Cardiac muscle cell (in vitro differentiated cells and primary cell): ENCODE measurements at regions not wholly inside any gene's neighbourhood (a gene's known extent, or its start where the extent isn't known, plus 50 kb on each side); places are given as distances from the start of the nearest gene placed in this dataset.

ENCODE experiments used
- DNase-seq, 2 donors: peaks; one replicate each; pipeline versions ENCODE4 v3.0.0 to v3.0.0-alpha.2; 2010 to 2017; ENCODE audit warnings: low read depth in 1 of 2, low spot score in 1 of 2
- H3K27ac ChIP-seq: fragments of 200-600 bp; sonication (generic); 2 replicates; pipeline ENCODE4 v1.5.1; 2016
- H3K27me3 ChIP-seq: fragments of 200-600 bp; sonication (generic); 2 replicates; pipeline ENCODE4 v1.6.0; 2016; ENCODE audit warnings: control low read depth
- H3K36me3 ChIP-seq: fragments of 200-600 bp; sonication (generic); 2 replicates; pipeline ENCODE4 v1.5.1; 2016; ENCODE audit warnings: control low read depth
- H3K4me1 ChIP-seq: fragments of 200-600 bp; sonication (generic); 2 replicates; pipeline ENCODE4 v1.8.1; 2017; ENCODE audit warnings: low read depth, mild to moderate bottlenecking, mixed run types
- H3K4me3 ChIP-seq: fragments of 200-600 bp; sonication (generic); 2 replicates; pipeline ENCODE4 v1.5.1; 2016; ENCODE audit warnings: mild to moderate bottlenecking
- H3K9me3 ChIP-seq: fragments of 200-600 bp; sonication (generic); 2 replicates; pipeline ENCODE4 v1.5.1; 2017; ENCODE audit warnings: low read depth, mild to moderate bottlenecking, control low read depth
- TF ChIP-seq, protein P1 (sequence below): IDR thresholded peaks from 2 replicates; pipeline ENCODE4 v1.5.1; 2012; ENCODE audit warnings: low read depth, mild to moderate bottlenecking, low read length

DNA sequence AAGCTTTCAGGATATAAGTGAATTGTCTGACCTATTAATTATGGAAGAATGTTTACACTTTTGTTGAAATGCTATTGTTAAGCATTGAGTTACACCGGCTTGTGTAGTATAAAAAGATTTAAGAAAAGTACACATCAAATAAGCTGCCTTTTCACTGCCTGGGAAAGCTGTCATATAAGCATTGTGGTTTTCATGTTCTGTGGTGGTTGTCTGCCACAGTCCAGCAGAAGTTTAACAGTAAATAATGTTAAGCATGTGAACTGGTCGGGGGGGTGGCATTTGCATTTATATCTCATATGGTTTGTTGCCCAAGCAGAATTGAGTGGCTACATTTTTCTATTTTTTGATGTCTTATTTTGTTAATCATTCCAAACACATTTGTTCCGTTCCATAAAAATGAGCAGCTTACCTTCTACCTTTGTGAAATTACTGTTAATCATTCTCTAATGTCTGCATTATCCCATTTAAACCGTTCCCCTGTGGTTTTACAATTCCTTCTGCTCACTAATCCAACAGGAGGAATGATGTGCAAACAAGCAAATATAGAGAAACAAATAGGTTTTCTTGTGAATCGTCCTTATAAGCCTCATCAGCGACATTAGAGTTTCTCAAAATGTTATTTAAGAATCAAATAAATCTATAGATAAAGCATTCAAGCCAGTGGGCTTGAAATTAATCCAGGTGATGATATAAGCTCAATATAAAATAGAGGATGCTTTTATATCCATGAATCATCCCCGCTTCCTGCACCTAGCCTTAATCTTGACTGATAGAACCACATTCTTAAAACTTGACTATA, 160.8 kb upstream of the SAMSN1 start:
- Histone ChIP-seq H3K27ac (no peak overlapping the region), H3K4me1 (no peaks in the 10 kb centered on the region), H3K36me3 (no peaks in the 10 kb centered on the region), H3K9me3 (no peaks in the 10 kb centered on the region), H3K27me3 (no peaks in the 10 kb centered on the region), H3K4me3 (no peak overlapping the region)
- no peak for DNase-seq
- TF ChIP-seq, protein P1, sequence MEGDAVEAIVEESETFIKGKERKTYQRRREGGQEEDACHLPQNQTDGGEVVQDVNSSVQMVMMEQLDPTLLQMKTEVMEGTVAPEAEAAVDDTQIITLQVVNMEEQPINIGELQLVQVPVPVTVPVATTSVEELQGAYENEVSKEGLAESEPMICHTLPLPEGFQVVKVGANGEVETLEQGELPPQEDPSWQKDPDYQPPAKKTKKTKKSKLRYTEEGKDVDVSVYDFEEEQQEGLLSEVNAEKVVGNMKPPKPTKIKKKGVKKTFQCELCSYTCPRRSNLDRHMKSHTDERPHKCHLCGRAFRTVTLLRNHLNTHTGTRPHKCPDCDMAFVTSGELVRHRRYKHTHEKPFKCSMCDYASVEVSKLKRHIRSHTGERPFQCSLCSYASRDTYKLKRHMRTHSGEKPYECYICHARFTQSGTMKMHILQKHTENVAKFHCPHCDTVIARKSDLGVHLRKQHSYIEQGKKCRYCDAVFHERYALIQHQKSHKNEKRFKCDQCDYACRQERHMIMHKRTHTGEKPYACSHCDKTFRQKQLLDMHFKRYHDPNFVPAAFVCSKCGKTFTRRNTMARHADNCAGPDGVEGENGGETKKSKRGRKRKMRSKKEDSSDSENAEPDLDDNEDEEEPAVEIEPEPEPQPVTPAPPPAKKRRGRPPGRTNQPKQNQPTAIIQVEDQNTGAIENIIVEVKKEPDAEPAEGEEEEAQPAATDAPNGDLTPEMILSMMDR, result no peak

DNA sequence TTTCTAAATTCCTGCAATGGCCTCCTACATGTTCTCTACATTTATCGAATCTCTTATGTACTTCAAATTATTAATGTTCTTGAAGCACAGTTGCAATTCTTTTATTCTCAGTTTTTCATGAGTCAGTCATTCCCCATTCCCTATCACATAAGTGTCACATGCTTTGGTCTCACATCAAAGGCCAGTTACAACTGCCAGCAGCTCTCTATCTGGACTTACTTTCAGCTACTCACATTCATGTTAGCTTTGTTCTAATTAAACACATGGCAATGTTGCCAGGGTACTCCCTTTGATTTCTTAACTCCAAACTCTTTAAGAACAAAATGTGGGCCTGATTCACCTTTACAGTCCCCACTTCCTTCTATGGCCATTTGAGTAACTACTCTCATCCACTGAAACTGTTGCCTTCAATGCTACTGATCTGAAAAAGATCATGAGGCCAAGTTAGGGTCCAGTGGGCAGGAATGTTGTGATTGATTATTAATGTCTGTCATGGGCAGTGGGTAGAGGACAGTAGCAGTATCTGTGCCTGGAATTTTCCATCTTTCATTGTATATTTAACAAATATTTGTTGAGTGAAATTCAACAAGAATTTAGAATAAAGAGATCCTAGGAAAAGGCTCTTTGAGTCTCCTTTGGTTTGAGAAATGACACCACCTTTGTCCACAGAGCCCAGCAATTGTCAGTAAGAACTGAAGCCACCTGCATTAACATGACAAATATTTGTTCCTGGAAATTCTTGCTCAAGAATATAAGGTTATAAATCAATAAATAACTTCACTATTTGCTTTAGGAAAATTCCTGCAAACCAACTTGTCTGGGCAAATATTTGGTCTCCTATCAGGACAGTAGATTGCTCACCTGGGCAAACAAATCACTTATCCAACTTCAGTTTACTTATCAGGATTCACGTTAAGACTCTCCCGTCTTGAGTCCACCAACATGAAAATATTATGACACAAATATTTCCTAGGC, 153.6 kb upstream of the SAMSN1 start:
- DNase-seq, result no peak
- H3K27me3 ChIP-seq, result no peaks in the 10 kb centered on the region
- H3K4me3 ChIP-seq, result no peak overlapping the region
- H3K4me1 ChIP-seq, result no peaks in the 10 kb centered on the region
- no peak overlapping the region for H3K27ac ChIP-seq
- H3K9me3 ChIP-seq, result no peaks in the 10 kb centered on the region
- H3K36me3 ChIP-seq, result no peaks in the 10 kb centered on the region
- TF ChIP-seq, protein P1, result no peak

DNA sequence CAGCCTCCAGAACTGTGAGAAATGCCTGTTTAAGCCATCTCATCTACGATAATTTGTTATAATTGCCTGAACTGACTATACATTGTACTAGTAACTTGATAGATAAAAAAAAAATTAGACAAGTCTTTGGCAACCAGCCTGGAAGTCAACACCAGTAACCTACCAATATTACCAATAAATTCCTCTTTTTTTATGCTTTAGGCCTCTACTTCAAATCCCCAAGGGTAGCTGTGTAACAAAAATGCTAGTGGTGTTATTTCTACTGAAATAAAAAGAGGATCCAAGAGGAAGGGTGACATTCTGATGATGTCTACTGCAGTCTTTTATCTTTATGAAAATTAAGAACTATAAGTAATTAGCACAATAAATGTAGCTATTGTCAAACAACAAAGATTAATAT, 151.7 kb upstream of the SAMSN1 start:
- no peaks in the 10 kb centered on the region for H3K36me3 ChIP-seq
- TF ChIP-seq, protein P1, result no peak
- DNase-seq, result no peak
- no peaks in the 10 kb centered on the region for H3K27me3 ChIP-seq
- no peak overlapping the region for H3K4me3 ChIP-seq
- no peak overlapping the region for H3K27ac ChIP-seq
- no peaks in the 10 kb centered on the region for H3K9me3 ChIP-seq
- H3K4me1 ChIP-seq, result no peaks in the 10 kb centered on the region

DNA sequence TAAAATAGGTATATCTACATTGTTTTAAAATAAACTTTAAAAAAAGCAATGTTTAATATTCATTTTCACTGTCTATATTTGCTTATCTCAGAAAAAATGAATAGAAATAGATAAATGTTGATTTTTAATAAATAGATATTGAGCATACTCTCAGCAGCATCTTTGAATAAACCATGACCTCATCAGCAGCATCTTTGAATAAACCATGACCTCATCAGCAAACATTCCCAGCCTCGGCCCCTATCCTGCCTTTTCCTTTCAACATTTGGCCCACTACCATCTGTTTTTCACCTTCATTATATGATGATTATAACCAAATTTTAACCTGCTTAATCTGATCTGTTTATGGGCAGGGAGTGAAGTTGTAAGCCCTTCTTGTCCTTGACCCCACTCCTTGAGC, 148.7 kb upstream of the SAMSN1 start:
- Histone ChIP-seq H3K9me3 (no peaks in the 10 kb centered on the region), H3K4me1 (no peaks in the 10 kb centered on the region), H3K4me3 (no peak overlapping the region), H3K27me3 (no peaks in the 10 kb centered on the region), H3K27ac (no peak overlapping the region), H3K36me3 (no peaks in the 10 kb centered on the region)
- TF ChIP-seq, protein P1, result no peak
- DNase-seq, result no peak

DNA sequence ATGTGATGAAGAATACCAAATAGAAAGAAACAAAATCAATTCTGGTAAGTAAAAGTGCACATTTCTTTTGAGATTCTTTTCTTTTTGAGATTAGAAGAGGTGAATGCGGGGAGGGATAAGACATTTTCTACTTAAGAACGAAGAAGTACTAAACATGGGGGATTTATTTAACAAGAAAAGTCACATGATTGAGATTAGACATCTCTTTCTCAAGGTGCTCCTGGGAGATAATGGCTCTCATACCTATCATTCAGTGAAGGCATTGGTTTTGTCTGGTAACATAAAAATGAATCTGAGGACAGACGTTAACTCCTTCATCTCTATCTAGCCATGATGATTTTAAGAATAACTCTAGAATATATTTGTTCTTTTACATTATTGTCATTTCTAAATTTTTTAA, 147.9 kb upstream of the SAMSN1 start:
- Histone ChIP-seq H3K4me3 (no peak overlapping the region), H3K27ac (no peak overlapping the region), H3K27me3 (no peaks in the 10 kb centered on the region), H3K4me1 (peaks cover 5% of the 10 kb centered on the region), H3K9me3 (no peaks in the 10 kb centered on the region), H3K36me3 (no peaks in the 10 kb centered on the region)
- TF ChIP-seq, protein P1, result no peak
- DNase-seq, result no peak
